HG02588 (cell line): ENCODE measurements at regions not wholly inside any gene's neighbourhood (a gene's known extent, or its start where the extent isn't known, plus 50 kb on each side); places are given as distances from the start of the nearest gene placed in this dataset.
"Not testable (repeated sequence)": the region's sequence is repeated elsewhere in the genome, so short reads cannot be mapped to it uniquely, and the experiment has no call there.

Source experiments
- ATAC-seq: cut with Tn5 transposase; IDR thresholded peaks from one replicate; pipeline ENCODE4 v1.9.1; 2021; ENCODE audit warnings: mild to moderate bottlenecking, moderate library complexity; ENCODE audit not compliant: unreplicated experiment

DNA sequence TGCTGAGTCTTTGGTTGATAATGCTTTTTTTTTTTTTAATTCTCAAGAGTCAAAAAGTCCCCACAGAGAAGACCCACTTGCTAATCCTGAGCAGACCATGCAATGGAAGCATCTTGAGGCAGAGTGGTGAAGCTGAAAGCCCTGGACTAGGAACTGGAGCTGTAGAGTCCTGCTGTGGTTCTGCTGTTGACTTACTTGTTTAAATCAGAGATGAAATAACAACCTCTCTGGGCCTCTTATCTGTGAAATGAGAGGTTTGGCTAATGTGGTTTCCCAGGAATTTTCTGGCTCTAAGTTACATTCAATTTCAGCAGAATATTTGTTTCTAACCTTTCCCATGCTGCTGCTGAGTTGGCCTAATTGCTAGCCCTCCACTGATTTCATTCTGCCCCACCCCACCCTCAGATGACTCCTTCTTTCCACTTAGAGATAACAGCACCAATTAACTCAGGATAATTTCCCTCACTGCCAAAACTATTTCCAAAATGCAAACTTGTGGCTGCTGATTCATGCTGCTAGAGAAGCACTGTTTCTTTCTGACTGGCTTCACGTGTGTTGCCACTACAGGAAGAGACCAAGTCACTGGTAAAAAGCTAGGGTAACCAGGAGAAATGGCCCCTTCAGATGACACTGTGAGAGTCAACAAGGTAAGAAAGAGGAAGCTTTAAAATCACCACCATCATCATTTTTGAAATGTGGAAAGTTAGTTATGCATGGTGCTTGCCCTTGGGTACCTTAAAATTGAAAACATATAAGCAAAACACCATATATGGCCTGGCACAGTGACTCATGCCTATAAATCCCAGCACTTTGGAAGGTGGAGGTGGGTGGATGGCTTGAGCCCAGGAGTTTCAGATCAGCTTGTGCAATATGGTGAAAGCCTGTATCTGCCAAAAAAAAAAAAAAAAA, 326.4 kb downstream of the DCHS2 start:
- ATAC-seq = peak; percentile 77

DNA sequence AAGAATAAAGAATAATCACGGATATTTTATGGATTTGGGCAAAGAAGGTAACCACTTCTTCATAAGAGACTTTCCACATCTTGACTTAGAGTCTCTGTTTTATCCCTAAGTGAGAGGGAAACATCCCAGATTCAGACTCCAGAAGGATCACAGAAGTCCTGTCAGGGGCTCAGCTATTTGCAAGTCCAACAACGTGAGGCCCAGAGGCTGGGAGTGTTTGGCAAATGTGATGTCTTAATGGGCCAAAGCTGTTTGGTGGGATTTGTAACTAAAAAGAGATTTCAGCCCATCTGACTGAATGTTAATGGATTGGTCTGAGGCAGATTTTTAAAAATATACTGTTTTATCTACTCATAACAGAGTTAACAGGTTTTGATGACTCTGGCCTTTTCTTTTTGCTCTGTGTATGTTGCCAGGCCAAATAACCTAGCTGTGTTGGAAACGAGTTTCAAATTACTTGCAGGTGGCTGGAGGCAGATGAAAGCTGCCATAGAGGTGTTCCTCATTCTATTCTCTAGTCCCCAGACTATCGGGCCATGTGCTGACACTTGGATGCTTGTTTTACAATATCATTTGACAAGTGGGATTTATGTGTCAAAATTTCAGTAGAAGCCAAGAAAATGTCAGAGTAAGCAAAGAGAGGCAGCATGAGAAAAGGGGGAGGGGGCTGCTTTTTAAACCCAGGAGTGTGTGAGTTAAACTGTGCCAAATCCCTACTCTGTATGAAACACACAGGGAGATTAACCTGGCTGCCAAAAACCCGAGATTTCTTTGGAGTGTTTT, 330.9 kb downstream of the DCHS2 start:
- ATAC-seq = no peak

DNA sequence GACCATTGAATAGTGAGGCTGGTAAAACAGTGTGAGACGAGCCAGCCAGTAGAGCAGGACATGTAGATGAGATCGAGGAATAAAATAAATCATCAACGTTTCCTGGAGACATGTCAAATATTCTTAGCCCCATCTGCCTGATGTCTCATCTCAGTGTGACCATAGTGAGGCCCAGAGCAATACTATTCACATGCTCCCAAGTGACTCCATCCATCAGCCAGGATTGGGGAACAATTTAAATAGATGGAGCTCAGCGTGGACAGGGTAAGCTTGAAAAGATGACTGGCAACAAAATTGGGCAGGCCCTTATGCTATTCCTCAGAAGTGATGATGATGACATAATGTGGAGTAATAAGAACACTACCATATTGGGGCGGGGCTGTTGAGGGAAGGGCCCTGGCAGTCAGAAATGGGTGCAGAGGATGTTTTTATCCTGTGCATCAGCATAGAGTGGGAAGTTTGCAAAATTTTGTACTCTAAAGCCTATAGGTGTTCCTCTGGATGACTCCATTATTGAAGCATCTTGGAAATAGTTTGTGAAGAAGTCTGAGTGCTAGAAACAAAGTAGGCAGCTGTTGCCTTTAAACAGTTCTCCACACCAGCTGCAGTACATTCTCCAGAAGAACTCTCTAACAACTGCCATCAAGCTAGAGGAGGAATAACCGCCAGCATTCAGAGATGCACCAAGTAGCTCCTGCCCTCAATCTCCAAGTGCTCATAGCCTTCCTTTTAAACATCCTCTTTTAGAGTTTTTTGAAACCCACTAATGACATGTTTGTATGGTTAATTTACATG, 333.0 kb downstream of the DCHS2 start:
- ATAC-seq = no peak

DNA sequence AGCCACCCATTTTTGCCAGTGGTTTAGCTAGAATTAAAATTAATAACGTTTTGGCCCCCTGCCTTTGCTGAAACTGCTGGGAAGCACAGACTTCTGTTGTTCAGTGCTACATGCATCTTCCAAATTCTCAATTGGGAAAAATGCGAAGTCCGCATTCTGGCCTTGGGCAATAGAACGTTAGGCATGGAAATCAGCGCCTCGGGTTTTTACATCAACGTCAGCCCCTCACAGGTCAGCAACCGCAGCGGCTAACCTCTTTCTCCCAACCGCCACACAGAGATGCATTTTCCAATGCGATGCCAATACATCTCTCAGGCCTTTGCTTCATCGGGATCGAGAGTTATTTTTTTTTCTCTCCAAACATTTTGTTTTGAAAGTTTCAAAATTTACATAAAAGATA, 339.1 kb downstream of the DCHS2 start:
- no peak for ATAC-seq

DNA sequence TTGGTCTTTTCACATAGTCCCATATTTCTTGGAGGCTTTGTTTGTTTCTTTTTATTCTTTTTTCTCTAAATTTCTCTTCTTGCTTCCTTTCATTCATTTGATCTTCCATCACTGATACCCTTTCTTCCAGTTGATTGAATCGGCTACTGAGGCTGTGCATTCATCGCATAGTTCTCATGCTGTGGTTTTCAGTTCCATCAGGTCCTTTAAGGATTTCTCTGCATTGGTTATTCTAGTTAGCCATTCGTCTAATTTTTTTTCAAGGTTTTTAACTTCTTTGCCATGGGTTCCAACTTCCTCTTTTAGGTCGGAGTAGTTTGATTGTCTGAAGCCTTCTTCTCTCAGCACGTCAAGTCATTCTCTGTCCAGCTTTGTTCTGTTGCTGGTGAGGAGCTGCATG, 342.4 kb downstream of the DCHS2 start:
- not testable (repeated sequence) for ATAC-seq

DNA sequence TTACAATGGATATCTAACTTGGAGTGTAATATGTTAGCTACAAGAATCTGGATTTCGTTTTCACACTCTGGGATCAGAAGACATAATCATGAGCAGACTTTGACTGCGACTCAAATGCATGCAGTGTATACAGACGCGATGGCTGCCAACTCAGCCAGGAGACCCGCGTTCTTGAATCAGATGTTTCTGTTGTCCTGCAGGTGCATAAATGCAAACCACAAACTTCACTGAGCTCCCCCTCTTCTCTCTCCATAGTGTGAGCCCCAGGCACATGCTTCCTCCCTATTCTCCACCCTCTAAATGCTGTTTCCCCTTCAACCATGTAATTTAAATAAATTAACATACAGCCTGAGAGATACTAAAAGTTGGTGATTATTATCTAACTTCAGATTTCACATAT, 347.9 kb downstream of the DCHS2 start:
- no peak for ATAC-seq

DNA sequence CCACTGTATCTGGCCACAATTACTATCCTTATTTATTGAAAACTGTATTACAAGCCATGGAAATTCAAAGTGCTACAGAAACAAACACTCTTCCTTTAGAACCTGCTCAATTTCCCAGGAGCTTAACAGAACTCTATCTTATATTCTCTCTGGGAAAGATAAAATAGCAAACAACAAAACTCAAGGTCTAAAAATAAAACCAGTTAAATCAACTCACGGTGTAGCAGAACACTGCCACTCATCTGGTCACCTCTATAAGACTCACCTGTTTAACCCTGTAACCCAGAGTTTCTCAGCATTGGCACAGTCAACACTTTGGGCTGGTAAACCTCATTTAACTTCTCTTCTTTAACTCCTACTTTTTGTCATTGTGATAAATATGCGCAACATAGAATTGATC, 348.9 kb downstream of the DCHS2 start:
- no peak for ATAC-seq

DNA sequence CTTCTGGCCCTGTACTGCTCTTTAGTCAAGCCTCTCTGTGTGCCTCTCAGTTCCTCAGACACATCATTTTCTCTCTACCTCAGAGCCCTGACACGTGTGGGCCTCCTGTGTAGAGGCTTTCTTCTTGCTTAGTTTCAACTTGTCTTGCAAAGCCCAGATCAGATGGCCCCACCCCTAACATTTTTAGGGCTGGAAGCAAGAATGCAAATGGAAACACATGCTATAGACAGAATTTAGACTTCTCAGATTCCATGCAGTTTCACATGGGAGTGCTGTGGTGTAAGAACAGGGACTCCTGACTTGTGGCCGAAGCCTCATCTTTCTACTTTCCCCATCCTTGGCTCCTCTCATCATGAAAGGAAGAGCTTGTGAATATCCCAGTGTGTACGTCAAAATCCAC, 350.7 kb downstream of the DCHS2 start:
- ATAC-seq = no peak

DNA sequence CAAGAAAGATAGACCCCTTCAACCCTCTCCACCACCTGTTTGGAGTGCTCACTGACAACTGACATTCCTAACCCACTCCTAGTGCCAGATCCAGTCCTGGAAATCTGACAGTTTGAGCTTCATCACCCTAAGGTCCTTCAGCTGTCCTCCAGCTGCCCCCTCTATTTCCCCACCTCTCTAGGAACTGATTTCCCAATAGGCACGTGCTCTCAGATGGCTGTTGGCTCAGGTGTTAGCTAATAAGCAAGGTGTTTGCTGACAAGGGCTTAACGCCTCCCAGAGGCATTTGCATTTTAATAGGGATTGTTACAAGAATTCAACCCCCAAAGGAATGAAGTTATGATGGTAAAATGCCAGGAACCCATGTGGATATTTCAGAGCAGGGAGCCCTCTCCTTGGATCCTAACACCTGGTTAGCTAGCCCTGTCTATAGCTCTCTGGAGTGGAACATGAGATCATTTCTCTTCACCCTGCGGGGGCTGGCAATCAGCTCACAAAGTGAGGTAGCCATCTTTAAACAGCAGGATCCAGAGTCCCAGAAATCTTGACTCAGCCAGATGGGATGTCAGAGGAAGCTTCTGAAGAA, 348.5 kb upstream of the SFRP2 start:
- no peak for ATAC-seq

DNA sequence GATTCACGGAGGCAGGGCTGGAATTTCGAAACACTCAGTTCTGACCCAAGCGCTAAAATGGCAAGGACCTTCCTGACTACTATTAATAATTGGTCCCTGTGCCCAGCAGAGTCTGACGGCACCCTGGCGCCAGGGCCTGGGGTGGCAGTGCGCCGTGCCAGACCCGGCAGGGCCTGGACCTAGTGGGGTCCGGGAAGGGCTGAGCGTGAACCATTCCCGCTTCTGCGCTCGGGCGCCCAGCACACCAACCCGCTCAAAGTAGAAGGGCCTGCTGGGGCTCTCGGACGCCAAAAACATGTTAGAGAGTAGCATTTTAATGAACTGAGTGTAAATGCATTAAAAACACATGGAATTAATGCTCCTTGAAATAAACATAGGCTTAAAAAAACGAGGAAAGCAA, 346.7 kb upstream of the SFRP2 start:
- no peak for ATAC-seq

DNA sequence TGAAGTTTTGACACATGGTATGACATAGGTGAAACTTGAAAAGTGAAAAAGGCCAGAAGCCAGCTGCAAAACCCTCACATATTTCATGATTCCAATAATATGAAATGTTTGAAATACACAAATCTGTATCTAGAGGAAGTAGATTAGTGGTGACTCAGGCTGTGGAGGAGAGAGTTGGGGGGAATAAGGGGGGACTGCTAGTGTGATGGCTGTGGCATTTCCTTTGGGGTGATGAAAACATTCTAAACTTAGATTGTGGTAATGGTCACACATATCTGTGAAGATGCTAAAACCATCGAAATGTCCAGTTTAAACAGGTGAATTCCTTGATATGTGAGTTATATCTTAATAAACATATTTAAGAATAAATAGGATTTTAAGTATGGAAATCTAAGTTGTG, 343.5 kb upstream of the SFRP2 start:
- no peak for ATAC-seq

DNA sequence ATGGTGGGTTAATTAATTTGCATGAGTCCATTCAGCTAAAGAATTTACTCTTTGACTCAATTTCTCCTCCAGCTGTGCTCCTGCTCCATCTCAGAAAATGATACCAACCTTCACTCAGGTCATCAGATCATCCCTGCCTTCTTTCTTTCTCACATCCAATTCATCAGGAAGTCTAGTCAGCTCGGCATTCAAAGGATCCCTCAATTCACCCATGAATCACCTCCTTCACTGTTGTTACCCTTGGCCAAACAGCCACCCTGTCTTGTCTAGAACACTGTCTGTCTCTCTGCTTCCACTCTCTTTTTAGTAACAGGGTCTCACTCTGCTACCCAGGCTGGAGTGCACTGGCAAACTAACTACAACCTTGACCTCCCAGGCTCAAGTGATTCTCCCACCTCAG, 337.4 kb upstream of the SFRP2 start:
- no peak for ATAC-seq

DNA sequence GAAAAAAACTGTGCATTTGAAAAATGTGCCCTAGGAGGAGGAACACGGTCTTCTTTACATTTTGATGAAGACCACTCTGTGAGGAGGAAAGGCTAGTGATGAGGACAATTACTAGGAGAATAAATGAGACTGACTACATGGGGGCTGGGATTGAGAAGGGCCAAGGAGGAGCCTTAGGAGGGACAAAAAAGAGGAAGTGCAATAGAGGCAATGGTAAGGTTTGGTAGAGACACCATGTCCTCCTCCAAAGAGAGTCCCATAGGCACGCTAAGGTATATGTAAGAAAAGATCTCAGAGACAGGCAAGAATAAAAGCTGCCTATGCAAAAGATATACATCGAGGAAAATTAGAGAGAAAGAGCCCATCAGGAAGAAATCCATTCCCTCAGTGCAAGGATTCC, 336.5 kb upstream of the SFRP2 start:
- no peak for ATAC-seq

DNA sequence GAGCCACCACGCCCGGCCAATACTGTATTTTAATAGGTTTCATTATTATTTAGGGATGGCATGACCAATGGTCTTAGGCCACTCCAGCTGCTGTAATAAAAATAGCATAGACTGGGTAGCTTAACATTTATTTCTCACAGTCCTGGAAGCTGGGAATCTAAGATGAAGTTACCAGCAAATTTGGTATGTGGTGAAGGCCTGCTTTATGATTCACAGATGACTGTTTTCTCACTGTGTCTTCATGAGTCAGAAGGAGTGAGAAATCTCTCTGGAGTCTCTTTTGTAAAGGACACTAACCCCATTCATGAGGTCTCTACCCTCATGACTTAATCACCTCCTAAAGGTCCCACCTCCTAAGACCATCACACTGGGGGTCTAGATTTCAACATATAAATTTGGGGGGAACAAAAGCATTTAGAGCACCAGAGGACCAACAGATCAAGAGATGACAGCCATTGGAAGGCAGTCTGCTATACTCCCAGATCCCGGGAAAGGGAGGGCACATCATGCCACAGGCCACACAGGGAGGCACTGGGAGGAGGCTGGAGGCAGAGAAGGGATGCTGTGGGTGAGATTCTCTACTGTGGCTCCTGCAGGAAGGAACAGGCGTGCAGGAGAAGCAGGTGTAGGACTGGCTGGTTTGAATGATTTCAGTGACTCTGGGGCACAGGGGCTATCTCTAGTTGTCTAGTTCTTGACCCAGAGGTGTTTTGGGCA, 335.8 kb upstream of the SFRP2 start:
- no peak for ATAC-seq

DNA sequence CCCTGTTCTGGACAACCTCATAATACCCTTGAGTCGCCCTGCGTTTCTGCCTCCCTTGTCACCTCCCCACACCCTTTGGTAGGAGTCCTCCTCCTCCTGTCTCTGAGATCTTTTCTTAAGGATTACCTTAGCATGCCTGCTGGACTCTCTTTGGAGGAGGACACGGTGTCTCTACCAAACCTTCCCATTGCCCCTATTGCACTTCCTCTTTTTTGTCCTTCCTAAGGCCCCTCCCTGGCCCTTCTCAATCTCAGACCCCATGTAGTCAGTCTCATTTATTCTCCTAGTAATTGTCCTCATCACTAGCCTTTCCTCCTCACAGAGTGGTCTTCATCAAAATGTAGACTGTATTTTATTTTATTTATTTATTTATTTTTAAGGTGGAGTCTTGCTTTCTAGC, 335.0 kb upstream of the SFRP2 start:
- no peak for ATAC-seq

DNA sequence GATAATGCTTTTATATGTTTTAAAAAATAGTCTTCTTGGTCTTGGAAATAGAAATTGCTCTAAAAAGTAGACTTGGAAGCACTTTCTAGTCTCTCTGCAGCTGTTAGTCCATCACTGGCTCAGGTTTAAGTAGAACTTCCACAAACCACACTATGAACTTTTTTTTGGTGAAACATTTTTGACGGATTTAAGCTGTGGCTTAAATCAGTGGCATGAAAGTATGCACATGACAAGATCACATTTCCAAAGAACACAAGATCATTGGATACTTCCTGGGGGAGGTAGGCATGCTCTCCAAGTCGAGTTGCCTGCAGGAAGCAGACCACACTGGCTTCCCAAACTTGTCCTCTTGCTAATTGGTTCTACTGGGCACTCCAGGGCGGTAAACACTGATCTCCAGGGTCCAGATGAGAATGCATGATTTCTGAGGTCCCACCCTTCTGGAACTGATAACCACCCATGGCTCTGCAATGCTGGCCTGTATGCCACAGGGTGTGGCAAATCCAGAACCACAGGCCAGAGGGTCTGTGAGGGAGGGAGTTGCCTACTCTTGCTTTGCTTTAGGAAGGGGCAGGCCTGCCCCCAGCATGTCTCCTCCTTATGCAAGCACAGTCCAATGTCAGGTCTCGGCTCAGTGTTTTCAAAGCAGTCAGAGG, 331.9 kb upstream of the SFRP2 start:
- no peak for ATAC-seq

DNA sequence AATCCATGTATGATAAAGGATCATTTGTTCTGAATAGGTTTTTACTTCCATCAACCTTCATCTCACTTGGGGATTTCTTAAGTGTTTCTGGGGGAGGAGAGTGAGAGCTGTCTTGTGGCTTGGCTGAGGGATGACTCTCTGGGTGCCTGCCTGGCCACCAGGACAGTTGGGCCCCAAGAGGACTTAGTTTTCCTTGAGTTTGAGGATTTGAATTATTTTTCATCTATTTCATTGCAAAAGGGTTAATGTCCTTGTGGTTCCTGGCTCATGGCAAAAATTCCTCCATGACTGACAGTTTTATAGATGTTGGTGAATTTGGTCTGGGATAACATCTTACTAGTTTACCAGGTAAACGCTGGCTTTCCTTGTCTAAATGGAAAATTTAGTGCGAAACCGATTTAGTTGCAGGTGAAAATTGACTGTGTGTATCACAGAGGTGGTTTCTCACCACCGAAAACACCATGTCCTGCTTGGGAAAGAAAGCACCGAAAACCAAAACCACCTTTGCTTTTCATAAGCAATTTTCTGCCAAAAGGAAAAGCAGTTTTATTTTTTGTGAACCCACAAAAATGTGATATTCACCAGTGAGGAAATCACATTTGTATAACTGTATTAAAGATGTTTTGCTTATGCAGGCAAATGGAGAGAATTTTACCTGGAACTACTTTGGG, 331.3 kb upstream of the SFRP2 start:
- no peak for ATAC-seq

DNA sequence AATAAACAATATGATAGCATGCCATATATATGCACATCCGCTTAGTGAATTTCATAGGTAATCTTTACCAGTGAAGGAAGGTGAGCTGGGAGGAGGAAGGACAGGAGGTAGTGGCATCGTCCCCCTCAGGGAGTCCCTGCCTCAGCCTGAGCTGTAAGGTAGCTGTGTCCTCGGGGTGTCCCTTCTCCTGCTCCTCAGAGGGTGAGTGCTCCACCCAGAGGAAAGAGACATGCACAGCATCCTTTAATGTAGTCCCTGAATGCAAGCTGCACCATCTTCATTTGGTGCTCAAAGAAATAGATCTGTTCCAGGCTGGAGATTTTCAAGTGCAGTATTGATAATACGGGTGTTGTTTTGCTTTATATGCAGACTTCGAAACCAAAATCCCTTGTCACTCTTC, 330.4 kb upstream of the SFRP2 start:
- ATAC-seq = no peak

DNA sequence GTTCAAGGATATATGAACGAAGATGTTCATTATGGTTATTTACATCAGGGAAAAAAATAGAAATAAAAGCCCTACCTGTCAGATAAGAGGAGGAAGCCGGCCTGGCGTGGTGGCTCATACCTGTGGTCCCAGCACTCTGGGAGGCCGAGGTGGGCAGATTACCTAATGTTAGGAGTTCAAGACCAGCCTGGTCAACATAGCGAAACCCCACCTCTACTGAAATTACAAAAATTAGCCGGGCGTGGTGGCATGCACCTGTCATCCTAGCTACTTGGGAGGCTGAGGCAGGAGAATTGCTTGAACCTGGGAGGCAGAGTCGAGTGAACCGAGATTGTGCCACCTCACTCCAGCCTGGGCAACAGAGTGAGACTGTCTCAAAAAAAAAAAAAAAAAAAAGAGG, 328.8 kb upstream of the SFRP2 start:
- ATAC-seq = not testable (repeated sequence)
